GM19467 (cell line): ENCODE measurements at regions not wholly inside any gene's neighbourhood (a gene's known extent, or its start where the extent isn't known, plus 50 kb on each side); places are given as distances from the start of the nearest gene placed in this dataset.

ENCODE experiments used
- ATAC-seq: cut with Tn5 transposase; IDR thresholded peaks from one replicate; pipeline ENCODE4 v1.9.1; 2021; ENCODE audit warnings: mild to moderate bottlenecking, moderate library complexity; ENCODE audit not compliant: unreplicated experiment

GRCh38 chr4:121526509-121526908 is 145.7 kb upstream of the QRFPR start:
- no peak for ATAC-seq

DNA sequence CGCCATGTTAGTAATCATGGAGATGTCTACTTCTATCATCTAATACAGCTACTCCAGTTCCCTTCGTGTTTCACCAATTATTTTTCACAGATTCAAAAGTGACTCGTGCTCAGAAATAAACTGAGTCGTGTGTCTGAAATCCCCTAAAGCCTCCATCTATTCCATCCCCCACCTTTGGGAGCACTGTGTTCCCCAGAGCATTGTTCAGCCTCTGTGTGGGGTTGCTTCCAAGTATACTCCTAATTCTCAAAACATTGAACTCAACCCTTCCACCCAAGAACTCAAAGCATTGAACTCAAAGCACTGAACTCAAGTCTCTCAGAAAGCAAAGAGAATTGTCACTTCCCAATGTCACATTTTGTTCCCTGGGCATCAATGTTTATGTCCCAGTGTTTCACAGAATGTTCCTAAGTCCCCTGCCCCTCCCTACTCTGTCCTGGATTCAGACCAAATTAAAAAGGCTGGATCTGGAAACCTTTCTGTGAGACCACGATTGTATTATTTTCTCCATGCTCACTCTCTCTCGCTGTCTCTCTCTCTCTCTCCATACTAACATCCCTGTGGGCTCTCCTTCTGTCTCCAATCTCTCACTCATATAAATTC is 138.5 kb upstream of the QRFPR start:
- no peak for ATAC-seq

DNA sequence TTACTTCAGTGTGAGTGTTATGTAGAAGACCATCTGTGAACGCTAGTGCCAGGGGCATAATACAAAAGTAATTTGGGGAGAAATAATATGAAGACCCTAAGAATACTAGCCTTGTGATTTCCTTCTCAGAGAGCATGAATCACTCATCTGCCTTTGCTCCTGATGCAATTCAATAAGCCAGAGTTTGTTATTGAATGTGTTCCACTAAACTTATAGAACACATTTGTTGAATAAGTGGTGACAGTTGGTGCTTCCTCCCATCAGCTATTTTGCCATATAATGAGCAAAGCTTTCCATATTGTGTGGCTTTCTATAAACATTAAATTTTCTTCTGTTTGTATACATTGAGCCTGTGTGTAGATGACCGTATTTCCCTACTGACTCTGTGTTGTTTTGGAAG is 136.4 kb upstream of the QRFPR start:
- ATAC-seq = no peak

DNA sequence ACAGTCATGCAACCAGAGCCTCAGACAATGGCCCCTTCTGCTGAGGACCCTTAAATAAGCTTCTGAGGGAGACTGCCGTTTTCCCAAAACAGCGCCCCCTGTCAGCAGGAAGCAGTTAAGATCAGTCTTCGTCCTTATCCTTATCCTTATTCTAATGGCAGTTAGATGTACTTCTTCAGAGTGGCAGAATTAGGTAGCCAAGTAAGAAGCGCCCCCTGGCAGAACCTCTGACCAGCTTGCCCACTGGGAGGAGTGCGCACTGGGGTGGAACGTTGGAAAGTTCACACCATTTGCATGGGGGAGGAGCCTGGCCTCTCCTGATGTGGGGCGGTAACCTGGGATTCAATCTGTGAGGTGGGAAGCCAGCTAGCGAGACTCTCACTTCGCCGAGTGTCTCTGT is 133.6 kb upstream of the QRFPR start:
- ATAC-seq = no peak

GRCh38 chr4:121510341-121510874 is 129.6 kb upstream of the QRFPR start:
- ATAC-seq = peak; percentile 57

- no peak for ATAC-seq
Measured at GRCh38 chr4:121485190-121485804, 104.5 kb upstream of the QRFPR start.

DNA sequence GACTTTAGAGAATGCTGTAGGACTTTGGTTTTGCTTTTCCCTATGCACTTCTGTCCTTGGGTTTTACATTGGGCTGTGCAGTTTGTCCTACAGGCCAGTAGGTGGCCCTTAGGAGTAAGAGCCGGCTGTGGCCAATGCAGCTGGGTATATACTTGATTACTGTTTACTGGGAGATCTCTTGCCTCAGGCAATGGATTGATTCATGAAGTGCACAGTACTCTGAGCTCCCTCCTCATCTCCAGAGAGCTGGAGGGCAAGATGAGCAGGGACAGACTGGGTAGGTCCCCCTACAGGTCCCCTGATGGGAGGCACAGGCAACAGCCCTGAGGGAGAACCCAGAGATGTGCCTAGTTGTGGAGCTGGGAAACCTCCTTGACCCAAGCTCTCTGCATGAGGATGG is 103.8 kb upstream of the QRFPR start:
- peak; percentile 97 for ATAC-seq

- no peak for ATAC-seq
Measured at GRCh38 chr4:121479808-121480207, 99.0 kb upstream of the QRFPR start.

DNA sequence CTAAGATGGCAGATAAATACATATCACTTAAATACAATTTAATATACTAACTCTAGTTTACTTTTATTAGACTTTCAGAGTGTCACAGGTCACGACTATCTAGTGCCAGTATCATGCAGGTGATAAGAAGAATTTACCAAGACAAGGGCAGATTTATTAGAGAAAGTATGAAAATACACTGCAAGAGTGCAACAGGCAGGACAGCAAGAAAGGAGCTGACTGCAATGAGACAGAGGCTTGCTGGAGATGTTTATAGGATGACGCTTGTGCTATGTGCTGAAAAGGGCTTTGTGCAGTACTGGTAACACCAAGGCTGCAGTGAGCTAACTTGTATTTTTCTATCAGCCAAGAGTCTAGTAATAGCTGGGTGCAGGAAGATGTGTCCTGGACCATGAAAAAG is 96.7 kb upstream of the QRFPR start:
- no peak for ATAC-seq

GRCh38 chr4:121477079-121477478 is 96.3 kb upstream of the QRFPR start:
- no peak for ATAC-seq

GRCh38 chr4:121472937-121473721 is 92.3 kb upstream of the QRFPR start:
- ATAC-seq = no peak

DNA sequence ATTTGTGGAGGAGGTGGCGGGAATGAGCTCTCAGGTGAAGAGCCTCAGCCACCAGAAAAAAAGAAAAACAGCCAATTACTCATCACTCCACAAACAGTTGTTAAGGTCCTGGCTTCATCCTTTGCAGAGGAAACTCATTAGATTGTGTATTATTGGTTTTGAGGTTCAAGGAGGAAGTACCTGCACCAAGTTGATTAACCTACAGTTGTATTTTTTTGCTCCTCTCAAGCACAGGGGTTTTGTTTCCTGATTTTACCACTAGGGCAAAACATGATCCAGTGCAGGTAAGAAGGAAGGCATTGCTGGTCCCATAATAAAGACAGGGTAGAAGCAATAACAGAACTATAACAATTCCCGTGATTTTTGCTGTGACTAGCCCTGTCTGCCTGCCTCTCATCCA is 84.0 kb upstream of the QRFPR start:
- no peak for ATAC-seq

- peak; percentile 80 for ATAC-seq
Measured at GRCh38 chr4:121462660-121463261, 81.9 kb upstream of the QRFPR start.

DNA sequence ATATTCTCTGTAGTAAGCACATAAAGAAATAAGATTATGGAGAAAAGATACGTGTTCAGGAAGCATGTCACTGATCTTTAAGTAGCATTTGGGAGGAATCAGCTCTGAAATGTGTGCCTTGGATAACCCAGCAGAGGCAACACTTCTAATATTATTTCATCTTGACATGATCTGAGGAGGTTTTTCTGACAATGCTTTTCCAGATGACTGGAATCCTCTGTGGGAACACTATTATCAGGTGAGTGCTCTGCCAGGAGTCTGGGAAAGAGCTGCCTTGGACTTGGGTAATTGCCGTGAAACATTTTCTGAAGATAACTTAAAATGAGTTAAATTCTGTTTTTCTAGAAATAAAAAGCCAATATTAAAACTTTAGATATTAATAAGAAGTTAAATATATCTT is 78.2 kb upstream of the QRFPR start:
- ATAC-seq = no peak

DNA sequence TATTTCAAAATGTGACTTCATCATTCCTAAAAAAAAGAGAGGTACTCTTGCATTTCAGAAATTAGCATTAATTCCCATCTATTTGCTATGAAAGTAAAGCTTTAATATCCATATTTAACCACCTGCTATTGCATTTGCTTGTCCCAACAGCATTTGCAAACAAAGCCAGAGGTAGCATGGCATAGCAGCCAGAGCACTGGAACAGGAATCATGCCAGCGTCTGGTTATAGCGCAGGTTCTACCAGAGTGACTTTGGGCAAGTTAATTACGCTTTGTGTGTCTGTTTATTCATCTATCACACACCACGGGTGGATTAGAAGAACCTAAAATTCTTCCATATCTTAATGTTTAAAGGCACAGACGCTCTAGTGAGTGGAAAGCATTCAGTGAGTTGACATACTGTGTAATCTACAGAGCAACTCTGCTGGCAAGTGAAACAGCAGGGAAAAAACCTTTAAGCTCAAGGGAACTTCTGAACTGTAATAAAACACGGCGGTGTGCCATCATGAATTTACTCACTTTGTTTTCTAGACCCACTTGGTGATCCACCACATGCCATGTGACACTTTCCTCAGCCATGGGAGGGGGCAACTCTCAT is 76.6 kb upstream of the QRFPR start:
- ATAC-seq = no peak

DNA sequence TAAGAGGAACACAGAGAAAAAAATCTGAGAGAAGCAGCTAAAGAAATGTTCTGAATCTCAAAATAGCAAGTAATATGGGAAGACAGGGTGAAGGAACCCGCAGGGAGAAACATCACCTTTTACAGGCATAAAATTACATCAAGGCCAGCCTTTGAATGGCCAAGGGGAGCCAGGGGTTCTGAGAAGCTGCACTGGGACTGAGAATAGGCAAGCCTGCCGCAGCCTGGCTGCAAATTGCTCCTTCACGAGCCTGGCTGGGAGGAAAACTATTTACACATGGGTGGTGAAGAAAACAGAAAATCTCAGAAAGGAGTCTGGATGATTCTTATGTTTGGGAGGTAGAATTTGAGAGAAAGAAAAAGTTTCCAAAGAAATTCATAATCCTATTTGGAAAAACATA is 74.5 kb upstream of the QRFPR start:
- ATAC-seq = no peak

DNA sequence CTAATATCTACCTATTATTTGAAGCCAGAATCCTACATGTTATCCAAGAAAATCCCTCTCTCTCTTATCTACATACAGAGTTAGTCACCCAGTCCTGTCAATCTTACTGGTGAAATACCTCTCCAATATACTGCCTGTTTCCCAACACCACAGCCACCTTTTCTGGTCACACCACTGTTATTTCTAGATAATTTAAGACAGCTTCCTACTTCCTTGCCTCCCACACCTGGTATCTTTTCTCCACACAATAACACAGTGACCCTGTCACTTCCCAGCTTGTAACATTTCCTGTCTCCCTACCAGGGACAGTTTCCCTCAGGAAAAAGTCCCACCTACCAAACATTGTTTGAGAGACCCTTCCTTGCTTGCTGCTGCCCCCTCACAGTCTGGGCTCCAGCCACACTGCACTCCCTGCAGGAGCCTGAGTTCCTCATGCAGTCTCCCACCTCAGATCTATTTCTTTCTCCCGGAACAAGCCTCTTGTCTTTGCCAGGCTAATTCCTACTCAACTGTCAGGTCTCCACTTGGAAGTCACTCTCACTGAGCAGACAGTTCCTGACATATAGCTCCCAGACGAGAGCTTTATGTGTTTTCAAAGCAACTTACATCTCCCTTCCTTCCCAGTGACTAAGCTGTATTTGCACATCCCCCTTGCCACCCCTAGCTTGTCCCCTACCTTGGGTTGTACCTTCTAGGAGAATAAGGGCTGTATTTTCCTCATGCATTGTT is 73.6 kb upstream of the QRFPR start:
- no peak for ATAC-seq

DNA sequence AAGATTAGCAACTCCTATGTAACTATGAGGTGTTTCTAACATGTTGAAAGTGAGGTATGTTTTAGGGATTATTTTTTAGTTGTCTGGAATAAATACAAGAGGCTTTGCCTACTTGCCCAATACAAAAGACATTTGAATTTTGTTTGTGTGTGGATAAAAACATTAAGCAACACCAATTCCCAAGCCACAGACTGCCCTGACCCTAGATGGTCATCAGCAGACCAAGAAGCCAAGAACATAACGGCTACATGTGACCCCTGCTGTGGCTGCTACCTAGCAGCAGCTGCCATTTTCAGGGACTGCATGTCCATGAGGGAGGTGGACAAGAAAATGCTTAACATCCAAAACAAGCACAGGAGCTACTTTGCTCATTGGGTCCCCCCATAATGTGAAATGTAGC is 70.5 kb upstream of the QRFPR start:
- no peak for ATAC-seq

DNA sequence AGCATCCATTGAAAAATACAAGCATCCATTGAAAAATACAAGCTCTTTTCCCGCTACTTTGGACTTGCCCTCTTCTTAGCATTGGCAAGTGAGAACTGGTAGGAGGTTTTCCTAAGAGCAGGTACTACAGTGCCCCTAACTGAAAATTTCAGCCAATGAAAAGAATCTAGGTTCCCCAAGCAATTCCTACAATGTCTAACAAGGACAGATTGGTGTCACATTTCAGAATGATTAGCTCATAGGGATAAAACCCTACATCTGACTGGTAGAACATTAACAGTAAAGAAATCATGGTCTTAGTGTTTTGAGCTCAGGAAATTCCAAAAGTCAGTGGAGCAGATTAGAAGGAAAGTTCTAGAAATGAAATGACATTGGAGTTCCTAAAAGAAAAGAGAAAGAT is 68.6 kb upstream of the QRFPR start:
- ATAC-seq = no peak

GRCh38 chr4:121448231-121448630 is 67.4 kb upstream of the QRFPR start:
- no peak for ATAC-seq

GRCh38 chr4:121439669-121440068 is 58.9 kb upstream of the QRFPR start:
- no peak for ATAC-seq
